HFF-Myc (cell line): ENCODE measurements at regions not wholly inside any gene's neighbourhood (a gene's known extent, or its start where the extent isn't known, plus 50 kb on each side); places are given as distances from the start of the nearest gene placed in this dataset.

Source experiments
- DNase-seq: peaks from one replicate; pipeline ENCODE4 v3.0.0-alpha.2; 2011; ENCODE audit warnings: low read depth; ENCODE audit errors: extremely low read depth
- H3K4me3 ChIP-seq: replicated peaks from 2 replicates; pipeline ENCODE4 v1.5.1; 2011; ENCODE audit warnings: low read depth, mild to moderate bottlenecking, control low read depth, low read length
- TF ChIP-seq, protein P1 (sequence below): IDR thresholded peaks from 2 replicates; pipeline ENCODE4 v1.5.1; 2012; ENCODE audit warnings: mild to moderate bottlenecking, low read depth, low read length, control low read depth; ENCODE audit errors: missing control alignments

- no peak overlapping the region for H3K4me3 ChIP-seq
- TF ChIP-seq, protein P1, sequence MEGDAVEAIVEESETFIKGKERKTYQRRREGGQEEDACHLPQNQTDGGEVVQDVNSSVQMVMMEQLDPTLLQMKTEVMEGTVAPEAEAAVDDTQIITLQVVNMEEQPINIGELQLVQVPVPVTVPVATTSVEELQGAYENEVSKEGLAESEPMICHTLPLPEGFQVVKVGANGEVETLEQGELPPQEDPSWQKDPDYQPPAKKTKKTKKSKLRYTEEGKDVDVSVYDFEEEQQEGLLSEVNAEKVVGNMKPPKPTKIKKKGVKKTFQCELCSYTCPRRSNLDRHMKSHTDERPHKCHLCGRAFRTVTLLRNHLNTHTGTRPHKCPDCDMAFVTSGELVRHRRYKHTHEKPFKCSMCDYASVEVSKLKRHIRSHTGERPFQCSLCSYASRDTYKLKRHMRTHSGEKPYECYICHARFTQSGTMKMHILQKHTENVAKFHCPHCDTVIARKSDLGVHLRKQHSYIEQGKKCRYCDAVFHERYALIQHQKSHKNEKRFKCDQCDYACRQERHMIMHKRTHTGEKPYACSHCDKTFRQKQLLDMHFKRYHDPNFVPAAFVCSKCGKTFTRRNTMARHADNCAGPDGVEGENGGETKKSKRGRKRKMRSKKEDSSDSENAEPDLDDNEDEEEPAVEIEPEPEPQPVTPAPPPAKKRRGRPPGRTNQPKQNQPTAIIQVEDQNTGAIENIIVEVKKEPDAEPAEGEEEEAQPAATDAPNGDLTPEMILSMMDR = no peak
- DNase-seq = no peak
Observed at GRCh38 chr13:47337781-47338507, 441.1 kb upstream of the HTR2A start.

- H3K4me3 ChIP-seq = no peak overlapping the region
- TF ChIP-seq, protein P1 = no peak
- DNase-seq = peak; percentile 88
Observed at GRCh38 chr13:47334173-47334572, 437.3 kb upstream of the HTR2A start.

- DNase-seq = no peak
- TF ChIP-seq, protein P1 = no peak
- H3K4me3 ChIP-seq = no peak overlapping the region
Observed at GRCh38 chr13:47332149-47332548, 435.3 kb upstream of the HTR2A start.

GRCh38 chr13:47330031-47330430 is 433.2 kb upstream of the HTR2A start:
- TF ChIP-seq, protein P1 = no peak
- no peak overlapping the region for H3K4me3 ChIP-seq
- no peak for DNase-seq

- H3K4me3 ChIP-seq = no peak overlapping the region
- TF ChIP-seq, protein P1 = no peak
- no peak for DNase-seq
Observed at GRCh38 chr13:47327861-47328260, 431.0 kb upstream of the HTR2A start.

DNA sequence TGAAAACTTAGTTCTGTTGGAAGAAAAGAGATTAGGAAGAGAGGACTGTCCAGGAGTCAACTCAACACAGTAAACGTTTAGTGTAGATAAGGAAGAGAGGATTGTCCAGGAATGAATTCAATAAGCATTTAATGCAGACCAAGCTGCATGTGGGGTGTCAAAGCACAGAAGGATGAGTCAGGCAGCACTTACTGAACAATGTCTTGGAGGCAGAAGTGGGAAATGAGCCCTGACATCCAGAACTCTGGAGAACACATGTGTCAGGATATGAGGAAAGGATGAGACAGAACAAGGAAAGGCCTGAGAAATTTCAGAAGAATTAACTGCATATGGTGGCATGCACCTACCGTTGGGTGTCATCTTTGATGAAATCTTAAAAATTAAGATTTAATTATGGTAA is 429.2 kb upstream of the HTR2A start:
- peak; percentile 61 for DNase-seq
- TF ChIP-seq, protein P1 = no peak
- H3K4me3 ChIP-seq = no peak overlapping the region

GRCh38 chr13:47317356-47317755 is 420.5 kb upstream of the HTR2A start:
- TF ChIP-seq, protein P1 = no peak
- DNase-seq = no peak
- H3K4me3 ChIP-seq = no peak overlapping the region
